ENCODE measurements at regions not wholly inside any gene's neighbourhood (a gene's known extent, or its start where the extent isn't known, plus 50 kb on each side); places are given as distances from the start of the nearest gene placed in this dataset.

GRCh38 chr6:91033964-91034363 lies 447.1 kb upstream of the MAP3K7 start:
- Mint-ChIP-seq H3K9me3 (no peaks in the 10 kb centered on the region), H3K4me3 (no peak overlapping the region), H3K4me1 (ENCODE audit: low read depth) (no peaks in the 10 kb centered on the region), H3K36me3 (ENCODE audit: low read depth) (no peaks in the 10 kb centered on the region), H3K27ac (no peak overlapping the region), H3K27me3 (peaks cover 2% of the 10 kb centered on the region)
- intact Hi-C loops (cut with micrococcal nuclease), result no loop called here
- no peak for TF ChIP-seq CTCF (IDR thresholded peaks at IDR 0.05)
- ATAC-seq, result no peak
- DNase-seq, result no peak
- ChIA-PET POLR2A (no interaction called here), CTCF (no interaction called here)

GRCh38 chr6:91031581-91031980 lies 444.7 kb upstream of the MAP3K7 start:
- TF ChIP-seq CTCF (IDR thresholded peaks at IDR 0.05), result no peak
- H3K27ac Mint-ChIP-seq, result no peak overlapping the region
- ChIA-PET POLR2A (no interaction called here), CTCF (no interaction called here)
- H3K4me3 Mint-ChIP-seq, result no peak overlapping the region
- ATAC-seq (no peak), DNase-seq (no peak)
- H3K4me1 Mint-ChIP-seq (ENCODE audit: low read depth), result no peaks in the 10 kb centered on the region
- no peaks in the 10 kb centered on the region for H3K9me3 Mint-ChIP-seq
- intact Hi-C loops (cut with micrococcal nuclease), result no loop called here
- H3K36me3 Mint-ChIP-seq (ENCODE audit: low read depth), result no peaks in the 10 kb centered on the region
- peaks cover 5% of the 10 kb centered on the region for H3K27me3 Mint-ChIP-seq

- Mint-ChIP-seq H3K4me3 (no peak overlapping the region), H3K27ac (no peak overlapping the region), H3K36me3 (ENCODE audit: low read depth) (no peaks in the 10 kb centered on the region), H3K27me3 (peaks cover 5% of the 10 kb centered on the region), H3K9me3 (no peaks in the 10 kb centered on the region), H3K4me1 (ENCODE audit: low read depth) (no peaks in the 10 kb centered on the region)
- no peak for ATAC-seq
- POLR2A ChIA-PET, result no interaction called here
- no peak for TF ChIP-seq CTCF (IDR thresholded peaks at IDR 0.05)
- CTCF ChIA-PET, result no interaction called here
- intact Hi-C loops (cut with micrococcal nuclease), result no loop called here
- no peak for DNase-seq
Measured at GRCh38 chr6:91029211-91029610, 442.3 kb upstream of the MAP3K7 start.

- no peak overlapping the region for H3K27ac Mint-ChIP-seq
- no peaks in the 10 kb centered on the region for H3K9me3 Mint-ChIP-seq
- H3K36me3 Mint-ChIP-seq (ENCODE audit: low read depth), result no peaks in the 10 kb centered on the region
- H3K4me1 Mint-ChIP-seq (ENCODE audit: low read depth), result no peaks in the 10 kb centered on the region
- DNase-seq (no peak), ATAC-seq (no peak)
- ChIA-PET POLR2A (no interaction called here), CTCF (interaction anchor here (1.4 kb wide), 1 partner anchor 58 kb away, joined by 3 read pairs; no protein-coding TSS in a partner anchor)
- H3K27me3 Mint-ChIP-seq, result peaks cover 3% of the 10 kb centered on the region
- H3K4me3 Mint-ChIP-seq, result no peak overlapping the region
- no peak for TF ChIP-seq CTCF (IDR thresholded peaks at IDR 0.05)
- intact Hi-C loops (cut with micrococcal nuclease), result no loop called here
Measured at GRCh38 chr6:91023529-91023928, 436.7 kb upstream of the MAP3K7 start.

- no peak for TF ChIP-seq CTCF (IDR thresholded peaks at IDR 0.05)
- H3K4me1 Mint-ChIP-seq (ENCODE audit: low read depth), result no peaks in the 10 kb centered on the region
- CTCF ChIA-PET, result no interaction called here
- ATAC-seq (no peak), DNase-seq (no peak)
- no peaks in the 10 kb centered on the region for H3K36me3 Mint-ChIP-seq (ENCODE audit: low read depth)
- intact Hi-C loops (cut with micrococcal nuclease), result no loop called here
- H3K4me3 Mint-ChIP-seq, result no peak overlapping the region
- POLR2A ChIA-PET, result no interaction called here
- H3K27me3 Mint-ChIP-seq, result no peaks in the 10 kb centered on the region
- no peak overlapping the region for H3K27ac Mint-ChIP-seq
- H3K9me3 Mint-ChIP-seq, result no peaks in the 10 kb centered on the region
Measured at GRCh38 chr6:91020744-91021143, 433.9 kb upstream of the MAP3K7 start.

All from activated CD8-positive, alpha-beta T cell treated with anti-CD3 and anti-CD28 coated beads for 36 hours (primary cell).